Omental fat pad (tissue), 3 donors: ENCODE measurements at regions not wholly inside any gene's neighbourhood (a gene's known extent, or its start where the extent isn't known, plus 50 kb on each side); places are given as distances from the start of the nearest gene placed in this dataset.

Experiments
- ATAC-seq: fragments of 150-250 bp; one replicate; pipeline ENCODE4 v1.9.1; 2016; ENCODE audit warnings: mild to moderate bottlenecking, moderate library complexity; ENCODE audit not compliant: low FRiP score
- DNase-seq: peaks from one replicate; pipeline ENCODE4 v3.0.0-alpha.2; 2019; ENCODE audit warnings: low spot score
- CTCF ChIP-seq, 3 donors: fragments of 450-650 bp; IDR thresholded peaks; one replicate each; pipeline ENCODE4 v1.5.1; 2016 to 2017; ENCODE audit warnings: antibody characterized with exemption in 3 of 3, mild to moderate bottlenecking in 3 of 3, moderate library complexity in 2 of 3

GRCh38 chr2:155633887-155634570 is 698.5 kb downstream of the NR4A2 start:
- ATAC-seq: no peak
- no peak for TF ChIP-seq CTCF (IDR thresholded peaks at IDR 0.05)

GRCh38 chr2:155633060-155633839 is 699.3 kb downstream of the NR4A2 start:
- ATAC-seq (no peak), DNase-seq (no peak)
- no peak for TF ChIP-seq CTCF (IDR thresholded peaks at IDR 0.05)

More at GRCh38 chr2:155633887-155634570, 698.5 kb downstream of the NR4A2 start:
- no peak for DNase-seq

- no peak for DNase-seq
- ATAC-seq: no peak
- TF ChIP-seq CTCF (IDR thresholded peaks at IDR 0.05): no peak
Observed at GRCh38 chr2:155630760-155631159, 701.8 kb downstream of the NR4A2 start.

- no peak for TF ChIP-seq CTCF (IDR thresholded peaks at IDR 0.05)
- no peak for ATAC-seq
- DNase-seq: no peak
Observed at GRCh38 chr2:155622443-155622842, 710.1 kb downstream of the NR4A2 start.

GRCh38 chr2:155600914-155601760 is 731.4 kb downstream of the NR4A2 start:
- DNase-seq: no peak
- TF ChIP-seq CTCF (IDR thresholded peaks at IDR 0.05): no peak
- ATAC-seq: no peak

GRCh38 chr2:155600296-155600695 is 732.2 kb downstream of the NR4A2 start:
- DNase-seq: no peak
- no peak for ATAC-seq
- no peak for TF ChIP-seq CTCF (IDR thresholded peaks at IDR 0.05)
